IMR-90 (cell line): ENCODE measurements at regions not wholly inside any gene's neighbourhood (a gene's known extent, or its start where the extent isn't known, plus 50 kb on each side); places are given as distances from the start of the nearest gene placed in this dataset.

ENCODE experiments used
- ATAC-seq: fragments of 200-7000 bp; cut with Tn5 transposase; 2 replicates; pipeline ENCODE4 v1.9.1; 2020; ENCODE audit warnings: low read depth, mild to moderate bottlenecking, moderate library complexity
- BruUV-seq: library from RNA; stranded (reverse); fragments of 400-500 nt; replicated peaks from 2 replicates; lab custom pipeline; 2021; lab: Mats Ljungman, UMichigan
- CTCF ChIA-PET: fragments of 300-600 bp; formaldehyde crosslinking; extraction: SDS; loops from one replicate; lab custom pipeline; 2021; ENCODE audit warnings: antibody characterized with exemption; lab: Yijun Ruan, JAX
- POLR2A ChIA-PET: fragments of 300-600 bp; sonication (Branson Sonifier 250); formaldehyde crosslinking; loops from one replicate; lab custom pipeline; 2022; ENCODE audit warnings: antibody characterized with exemption; ENCODE audit not compliant: unreplicated experiment; lab: Charles Lee
- DNase-seq: peaks from one replicate; pipeline ENCODE4 v3.0.0; 2013
- H2AFZ ChIP-seq: replicated peaks from 2 replicates; pipeline ENCODE3; 2013; ENCODE audit warnings: low read length, mild to moderate bottlenecking; ENCODE audit not compliant: poor library complexity
- H2AK5ac ChIP-seq: 2 replicates; pipeline ENCODE4 v1.6.1; 2013; ENCODE audit warnings: low read depth, low read length, inconsistent platforms
- H2AK9ac ChIP-seq: replicated peaks from 2 replicates; pipeline ENCODE3; 2013; ENCODE audit warnings: mild to moderate bottlenecking, low read depth, low read length, moderate library complexity; ENCODE audit not compliant: poor library complexity
- H2BK120ac ChIP-seq: 2 replicates; pipeline ENCODE4 v1.6.1; 2013; ENCODE audit warnings: low read depth, low read length, inconsistent platforms
- H2BK15ac ChIP-seq: 3 replicates; pipeline ENCODE4 v1.6.1; 2013; ENCODE audit warnings: low read depth, low read length, inconsistent platforms
- H2BK20ac ChIP-seq: 2 replicates; pipeline ENCODE4 v1.6.1; 2013; ENCODE audit warnings: low read depth, mild to moderate bottlenecking, inconsistent platforms, low read length, moderate library complexity
- H2BK5ac ChIP-seq: 2 replicates; pipeline ENCODE4 v1.6.1; 2013; ENCODE audit warnings: mild to moderate bottlenecking, low read depth, low read length, inconsistent platforms; ENCODE audit not compliant: poor library complexity, severe bottlenecking
- H3K14ac ChIP-seq: replicated peaks from 2 replicates; pipeline ENCODE4 v1.6.1; 2013; ENCODE audit warnings: low read depth, low read length, inconsistent platforms
- H3K18ac ChIP-seq: 2 replicates; pipeline ENCODE4 v1.6.1; 2013; ENCODE audit warnings: low read depth, low read length, control low read depth
- H3K23ac ChIP-seq: 2 replicates; pipeline ENCODE4 v1.6.1; 2013; ENCODE audit warnings: low read depth, low read length, inconsistent platforms
- H3K27ac ChIP-seq: 2 replicates; pipeline ENCODE4 v1.5.1; 2013; ENCODE audit warnings: mild to moderate bottlenecking, control low read depth, low read length; ENCODE audit not compliant: insufficient read depth
- H3K27me3 ChIP-seq: 2 replicates; pipeline ENCODE4 v1.6.1; 2013; ENCODE audit warnings: low read length; ENCODE audit not compliant: control insufficient read depth, insufficient read depth
- H3K36me3 ChIP-seq: 2 replicates; pipeline ENCODE4 v1.6.1; 2013; ENCODE audit warnings: low read length, mixed read lengths; ENCODE audit not compliant: control insufficient read depth, insufficient read depth
- H3K4ac ChIP-seq: 2 replicates; pipeline ENCODE4 v1.6.1; 2013; ENCODE audit warnings: low read depth, low read length, inconsistent platforms
- H3K4me1 ChIP-seq: 2 replicates; pipeline ENCODE4 v1.6.1; 2013; ENCODE audit warnings: low read length, mixed read lengths; ENCODE audit not compliant: control insufficient read depth, insufficient read depth
- H3K4me2 ChIP-seq: 2 replicates; pipeline ENCODE4 v1.6.1; 2013; ENCODE audit warnings: low read depth, mild to moderate bottlenecking, control low read depth, low read length, moderate library complexity
- H3K4me3 ChIP-seq: 2 replicates; pipeline ENCODE4 v1.5.1; 2013; ENCODE audit warnings: low read depth, mild to moderate bottlenecking, control low read depth, low read length, moderate library complexity; ENCODE audit not compliant: insufficient read depth
- H3K56ac ChIP-seq: 2 replicates; pipeline ENCODE4 v1.6.1; 2013; ENCODE audit warnings: low read length, inconsistent platforms; ENCODE audit not compliant: insufficient read depth; ENCODE audit errors: extremely low read depth
- H3K79me1 ChIP-seq, 2 experiments: 2 replicates each; pipeline ENCODE4 v1.6.1; 2013; ENCODE audit warnings: low read length in 2 of 2, inconsistent platforms in 1 of 2, low read depth in 1 of 2
- H3K9ac ChIP-seq: 2 replicates; pipeline ENCODE4 v1.6.1; 2013; ENCODE audit warnings: low read depth, low read length, control low read depth
- H3K9me1 ChIP-seq: 2 replicates; pipeline ENCODE4 v1.6.1; 2013; ENCODE audit warnings: low read length, inconsistent platforms; ENCODE audit not compliant: insufficient read depth
- H3K9me3 ChIP-seq: 2 replicates; pipeline ENCODE4 v1.6.1; 2013; ENCODE audit warnings: low read length; ENCODE audit not compliant: control insufficient read depth, insufficient read depth
- H4K20me1 ChIP-seq: 2 replicates; pipeline ENCODE4 v1.6.1; 2013; ENCODE audit warnings: low read length, inconsistent platforms; ENCODE audit not compliant: insufficient read depth
- H4K5ac ChIP-seq: 2 replicates; pipeline ENCODE4 v1.6.1; 2013; ENCODE audit warnings: mild to moderate bottlenecking, low read depth, low read length, control low read depth
- H4K8ac ChIP-seq, 2 experiments: 2 replicates each; pipeline ENCODE4 v1.6.1; 2013; ENCODE audit warnings: low read depth in 2 of 2, low read length in 2 of 2, control low read depth in 1 of 2, inconsistent platforms in 1 of 2
- H4K91ac ChIP-seq: 2 replicates; pipeline ENCODE4 v1.6.1; 2013; ENCODE audit warnings: low read depth, low read length, inconsistent platforms; ENCODE audit not compliant: insufficient read depth
- BHLHE40 ChIP-seq: fragments of 150-350 bp; IDR thresholded peaks from 2 replicates; pipeline ENCODE4 v1.6.1; 2016; ENCODE audit warnings: mild to moderate bottlenecking, low read depth, low read length
- CEBPB ChIP-seq: IDR thresholded peaks from 2 replicates; pipeline ENCODE4 v1.6.1; 2012; ENCODE audit warnings: low read depth, low read length, improper control_type of control experiment
- CHD1 ChIP-seq: IDR thresholded peaks from 2 replicates; pipeline ENCODE4 v1.6.1; 2012; ENCODE audit warnings: low read depth, low read length, improper control_type of control experiment
- FOS ChIP-seq: fragments of 150-350 bp; IDR thresholded peaks from 2 replicates; pipeline ENCODE4 v1.6.1; 2016; ENCODE audit warnings: low read depth, low read length
- MAFK ChIP-seq: IDR thresholded peaks from 2 replicates; pipeline ENCODE4 v1.6.1; 2012; ENCODE audit warnings: low read depth, low read length, improper control_type of control experiment
- MAZ ChIP-seq: IDR thresholded peaks from 2 replicates; pipeline ENCODE4 v1.6.1; 2012; ENCODE audit warnings: low read depth, mild to moderate bottlenecking, low read length, improper control_type of control experiment, moderate library complexity, borderline replicate concordance
- MXI1 ChIP-seq: IDR thresholded peaks from 2 replicates; pipeline ENCODE4 v1.6.1; 2012; ENCODE audit warnings: low read depth, mild to moderate bottlenecking, low read length, moderate library complexity, borderline replicate concordance
- NFE2L2 ChIP-seq: fragments of 150-350 bp; IDR thresholded peaks from 2 replicates; pipeline ENCODE4 v1.6.1; 2016; ENCODE audit warnings: low read depth, mild to moderate bottlenecking, low read length
- POLR2A ChIP-seq: IDR thresholded peaks from 2 replicates; pipeline ENCODE4 v1.6.1; 2012; ENCODE audit warnings: mild to moderate bottlenecking, low read depth, low read length
- RAD21 ChIP-seq: IDR thresholded peaks from 2 replicates; pipeline ENCODE4 v1.6.1; 2012; ENCODE audit warnings: low read length, improper control_type of control experiment
- RCOR1 ChIP-seq: IDR thresholded peaks from 2 replicates; pipeline ENCODE4 v1.6.1; 2012; ENCODE audit warnings: mild to moderate bottlenecking, low read length, improper control_type of control experiment; ENCODE audit not compliant: insufficient replicate concordance
- RFX5 ChIP-seq: IDR thresholded peaks from 2 replicates; pipeline ENCODE4 v1.8.0; 2012; ENCODE audit warnings: low read depth, mild to moderate bottlenecking, low read length, moderate library complexity
- SMC3 ChIP-seq: fragments of 150-350 bp; IDR thresholded peaks from 2 replicates; pipeline ENCODE4 v1.6.1; 2016; ENCODE audit warnings: low read depth, mild to moderate bottlenecking, antibody characterized with exemption, low read length, moderate library complexity
- WGBS, 2 experiments: methylation state at CpG; one replicate each; pipeline versions ENCODE4 v1.1.5 to v1.1.7; 2013; ENCODE audit warnings: missing lambda C conversion rate in 2 of 2; ENCODE audit not compliant: insufficient read length in 1 of 2; ENCODE audit errors: extremely low coverage in 2 of 2; 5-methylcytosine and 5-hydroxymethylcytosine counted together
- dilution Hi-C: fragments of 300-500 bp; cut with HindIII; formaldehyde crosslinking; loops from one replicate; pipeline ENCODE4 v1.14.3; 2018; ENCODE audit warnings: low sequenced_read_pairs; ENCODE audit not compliant: unreplicated experiment
- in situ Hi-C: fragments of 300-500 bp; cut with MboI; formaldehyde crosslinking; loops from 3 replicates; pipeline ENCODE4 v1.14.3; 2019; ENCODE audit warnings: low sequenced_read_pairs, inconsistent platforms, mixed read lengths
- intact Hi-C: fragments of 100-400 bp; cut with micrococcal nuclease; formaldehyde crosslinking; loops from 2 replicates; pipeline ENCODE4 v1.10.0; 2022
- TF ChIP-seq, protein P1 (sequence below): fragments of 150-350 bp; IDR thresholded peaks from 2 replicates; pipeline ENCODE4 v1.6.1; 2017; ENCODE audit warnings: mild to moderate bottlenecking, antibody characterized with exemption, low read length, low read depth
- TF ChIP-seq, protein P2 (sequence below): fragments of 150-350 bp; IDR thresholded peaks from 2 replicates; pipeline ENCODE4 v1.6.1; 2016; ENCODE audit warnings: low read depth, mild to moderate bottlenecking, low read length, moderate library complexity, borderline replicate concordance
- TF ChIP-seq, protein P3 (sequence below): conservative IDR thresholded peaks from 2 replicates; pipeline ENCODE4 v1.5.1; 2012; ENCODE audit warnings: mild to moderate bottlenecking, low read depth, low read length, improper control_type of control experiment

DNA sequence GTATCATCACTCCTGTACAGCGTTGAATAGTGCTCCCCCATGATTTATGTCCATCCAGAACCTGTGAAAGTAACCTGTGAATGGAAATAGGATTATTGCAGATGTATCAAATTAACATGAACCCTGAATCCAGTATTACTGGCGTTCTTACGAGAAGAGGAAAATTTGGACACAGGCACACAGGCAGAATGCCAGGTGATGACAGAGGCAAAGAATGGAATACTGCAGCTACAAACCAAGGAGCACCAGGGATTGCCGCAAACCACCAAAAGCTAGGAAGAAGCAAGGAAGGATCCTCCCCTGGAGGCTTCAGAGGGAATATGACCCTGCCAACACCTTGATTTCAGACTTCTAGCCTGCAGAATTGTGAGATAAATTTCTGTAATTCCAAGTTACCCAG, 113.5 kb upstream of the EGLN3 start:
- TF ChIP-seq RAD21: no peak
- TF ChIP-seq MAFK: no peak
- TF ChIP-seq MXI1: no peak
- TF ChIP-seq MAZ: no peak
- TF ChIP-seq NFE2L2: no peak
- no peak for TF ChIP-seq POLR2A
- no peak for TF ChIP-seq RFX5
- TF ChIP-seq, protein P1, sequence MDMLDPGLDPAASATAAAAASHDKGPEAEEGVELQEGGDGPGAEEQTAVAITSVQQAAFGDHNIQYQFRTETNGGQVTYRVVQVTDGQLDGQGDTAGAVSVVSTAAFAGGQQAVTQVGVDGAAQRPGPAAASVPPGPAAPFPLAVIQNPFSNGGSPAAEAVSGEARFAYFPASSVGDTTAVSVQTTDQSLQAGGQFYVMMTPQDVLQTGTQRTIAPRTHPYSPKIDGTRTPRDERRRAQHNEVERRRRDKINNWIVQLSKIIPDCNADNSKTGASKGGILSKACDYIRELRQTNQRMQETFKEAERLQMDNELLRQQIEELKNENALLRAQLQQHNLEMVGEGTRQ: no peak
- TF ChIP-seq RCOR1: no peak
- TF ChIP-seq, protein P2, sequence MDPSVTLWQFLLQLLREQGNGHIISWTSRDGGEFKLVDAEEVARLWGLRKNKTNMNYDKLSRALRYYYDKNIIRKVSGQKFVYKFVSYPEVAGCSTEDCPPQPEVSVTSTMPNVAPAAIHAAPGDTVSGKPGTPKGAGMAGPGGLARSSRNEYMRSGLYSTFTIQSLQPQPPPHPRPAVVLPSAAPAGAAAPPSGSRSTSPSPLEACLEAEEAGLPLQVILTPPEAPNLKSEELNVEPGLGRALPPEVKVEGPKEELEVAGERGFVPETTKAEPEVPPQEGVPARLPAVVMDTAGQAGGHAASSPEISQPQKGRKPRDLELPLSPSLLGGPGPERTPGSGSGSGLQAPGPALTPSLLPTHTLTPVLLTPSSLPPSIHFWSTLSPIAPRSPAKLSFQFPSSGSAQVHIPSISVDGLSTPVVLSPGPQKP: no peak
- TF ChIP-seq, protein P3, sequence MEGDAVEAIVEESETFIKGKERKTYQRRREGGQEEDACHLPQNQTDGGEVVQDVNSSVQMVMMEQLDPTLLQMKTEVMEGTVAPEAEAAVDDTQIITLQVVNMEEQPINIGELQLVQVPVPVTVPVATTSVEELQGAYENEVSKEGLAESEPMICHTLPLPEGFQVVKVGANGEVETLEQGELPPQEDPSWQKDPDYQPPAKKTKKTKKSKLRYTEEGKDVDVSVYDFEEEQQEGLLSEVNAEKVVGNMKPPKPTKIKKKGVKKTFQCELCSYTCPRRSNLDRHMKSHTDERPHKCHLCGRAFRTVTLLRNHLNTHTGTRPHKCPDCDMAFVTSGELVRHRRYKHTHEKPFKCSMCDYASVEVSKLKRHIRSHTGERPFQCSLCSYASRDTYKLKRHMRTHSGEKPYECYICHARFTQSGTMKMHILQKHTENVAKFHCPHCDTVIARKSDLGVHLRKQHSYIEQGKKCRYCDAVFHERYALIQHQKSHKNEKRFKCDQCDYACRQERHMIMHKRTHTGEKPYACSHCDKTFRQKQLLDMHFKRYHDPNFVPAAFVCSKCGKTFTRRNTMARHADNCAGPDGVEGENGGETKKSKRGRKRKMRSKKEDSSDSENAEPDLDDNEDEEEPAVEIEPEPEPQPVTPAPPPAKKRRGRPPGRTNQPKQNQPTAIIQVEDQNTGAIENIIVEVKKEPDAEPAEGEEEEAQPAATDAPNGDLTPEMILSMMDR: no peak
- TF ChIP-seq FOS: no peak
- no peak for TF ChIP-seq CHD1
- no peak for TF ChIP-seq SMC3
- TF ChIP-seq BHLHE40: no peak
- TF ChIP-seq CEBPB: no peak
- H3K4me1 ChIP-seq: 0 out of 2 replicates have a peak, but pooled peaks cover 4% of the 10 kb centered on the region
- peak; percentile 11 for DNase-seq
- dilution Hi-C loops (no loop called here), intact Hi-C loops (no loop called here), in situ Hi-C loops (no loop called here)
- 0 out of 2 replicates have a peak, but pooled peaks cover 3% of the 10 kb centered on the region for H3K9me1 ChIP-seq
- no peak overlapping the region for H3K4me3 ChIP-seq
- ATAC-seq: no peak
- no peak overlapping the region for H2BK5ac ChIP-seq
- no peak overlapping the region for H2AFZ ChIP-seq
- H3K9me3 ChIP-seq: no peaks in the 10 kb centered on the region
- peaks cover 7% of the 10 kb centered on the region for H3K27me3 ChIP-seq
- H2AK9ac ChIP-seq: no peak overlapping the region
- no peaks in the 10 kb centered on the region for H4K20me1 ChIP-seq
- no CpG with 5 or more reads among the region's 4 CpGs for WGBS, 2 experiments
- POLR2A ChIA-PET: no interaction called here
- H3K14ac ChIP-seq: no peak overlapping the region
- H3K27ac ChIP-seq: no peak overlapping the region
- no TSS peak for BruUV-seq
- no peak overlapping the region for H3K4ac ChIP-seq
- no peak overlapping the region for H3K18ac ChIP-seq
- no peak overlapping the region for H3K56ac ChIP-seq
- no peak overlapping the region for H3K23ac ChIP-seq
- H4K5ac ChIP-seq: no peak overlapping the region
- no peak overlapping the region for H4K91ac ChIP-seq
- no peak overlapping the region for H2BK20ac ChIP-seq
- CTCF ChIA-PET: no interaction called here
- no peaks in the 10 kb centered on the region for H3K79me1 ChIP-seq
- no peak overlapping the region for H3K9ac ChIP-seq
- no peak overlapping the region for H2AK5ac ChIP-seq
- H2BK15ac ChIP-seq: no peak overlapping the region
- no peak overlapping the region for H2BK120ac ChIP-seq
- H4K8ac ChIP-seq: no peak overlapping the region
- no peaks in the 10 kb centered on the region for H3K36me3 ChIP-seq
- H3K4me2 ChIP-seq: no peak overlapping the region
